ENCODE measurements at regions not wholly inside any gene's neighbourhood (a gene's known extent, or its start where the extent isn't known, plus 50 kb on each side); places are given as distances from the start of the nearest gene placed in this dataset.

GRCh38 chr1:219277304-219278105, 103.8 kb downstream of the LYPLAL1 start (continued):
- TF ChIP-seq FOSL1 (IDR thresholded peaks at IDR 0.05; ENCODE audit: insufficient read depth, low read depth, low read length), result no peak
- TF ChIP-seq SUZ12 (IDR thresholded peaks at IDR 0.05; ENCODE audit: low read length), result no peak
- TF ChIP-seq HDAC6 (IDR thresholded peaks at IDR 0.05; ENCODE audit: low read depth, low read length), result no peak
